Inflammatory macrophage (primary cell): ENCODE measurements at regions not wholly inside any gene's neighbourhood (a gene's known extent, or its start where the extent isn't known, plus 50 kb on each side); places are given as distances from the start of the nearest gene placed in this dataset.

Source experiments
- DNase-seq, 2 donors: peaks; one replicate each; pipeline ENCODE4 v3.0.0-alpha.2; 2020 to 2022

DNA sequence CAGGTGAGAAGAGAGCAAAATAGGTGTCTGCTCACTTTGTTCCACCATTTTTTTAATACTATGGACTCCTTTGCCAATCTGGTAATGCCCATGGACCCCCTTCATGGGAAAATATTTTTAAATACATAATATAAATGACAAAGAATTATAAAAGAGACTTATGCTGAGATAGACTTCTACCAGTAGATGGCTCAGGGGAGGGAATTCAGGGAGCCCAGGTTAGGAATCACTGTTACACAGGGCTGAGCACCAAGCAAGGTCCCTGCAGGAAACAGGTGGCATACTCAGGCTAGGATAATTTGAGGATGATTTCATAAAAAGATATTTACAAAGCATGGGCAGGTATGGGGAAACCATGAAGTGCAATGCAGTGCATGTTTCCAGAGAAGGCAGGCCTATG, 525.9 kb downstream of the FGF9 start:
- no peak for DNase-seq

DNA sequence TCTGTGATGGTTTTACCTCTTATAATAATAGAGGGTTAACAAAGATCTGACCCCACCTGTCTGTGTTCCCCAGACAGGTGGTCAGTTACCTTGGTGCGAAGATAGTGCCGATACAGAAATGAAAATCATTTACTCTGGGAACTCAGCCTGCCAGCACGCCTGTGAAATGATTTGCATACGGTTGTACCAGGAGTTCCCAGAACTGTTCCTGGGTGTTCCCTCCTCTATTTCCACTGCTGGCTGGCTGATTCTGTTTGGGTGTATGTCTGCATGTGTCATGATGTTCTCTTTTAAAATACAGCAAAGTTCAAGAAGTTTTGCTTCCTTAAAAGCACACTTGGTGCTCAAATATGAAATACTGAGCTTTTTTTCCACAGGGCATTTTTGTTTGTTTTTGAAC, 527.1 kb downstream of the FGF9 start:
- no peak for DNase-seq

DNA sequence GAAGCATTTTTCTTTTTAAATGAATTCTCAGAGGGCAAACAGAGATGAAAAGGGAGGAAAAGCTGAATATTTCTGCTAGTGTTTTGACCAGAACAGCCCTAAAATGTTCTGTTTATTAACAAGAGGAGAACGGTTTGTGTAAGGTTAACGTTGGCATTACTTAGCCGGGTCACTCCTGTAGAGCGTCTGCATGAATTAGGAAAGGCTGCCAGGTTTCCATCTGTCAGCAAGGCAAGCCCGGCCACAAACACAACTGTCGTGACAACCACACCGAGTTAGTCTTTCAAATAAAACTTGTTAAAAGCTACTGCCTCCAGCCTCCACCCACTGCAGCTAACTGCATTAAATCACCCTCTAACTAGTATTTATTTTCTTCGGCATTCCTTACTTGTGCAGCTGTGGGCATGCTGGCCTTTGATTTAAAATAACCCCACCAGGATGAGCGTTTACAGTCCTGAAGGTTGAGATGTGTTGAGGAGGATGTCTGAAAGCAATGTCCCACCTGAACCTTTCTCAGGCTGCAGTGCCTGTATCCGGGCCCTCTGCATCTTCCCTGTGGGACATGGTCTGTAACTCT, 527.9 kb downstream of the FGF9 start:
- no peak for DNase-seq

DNA sequence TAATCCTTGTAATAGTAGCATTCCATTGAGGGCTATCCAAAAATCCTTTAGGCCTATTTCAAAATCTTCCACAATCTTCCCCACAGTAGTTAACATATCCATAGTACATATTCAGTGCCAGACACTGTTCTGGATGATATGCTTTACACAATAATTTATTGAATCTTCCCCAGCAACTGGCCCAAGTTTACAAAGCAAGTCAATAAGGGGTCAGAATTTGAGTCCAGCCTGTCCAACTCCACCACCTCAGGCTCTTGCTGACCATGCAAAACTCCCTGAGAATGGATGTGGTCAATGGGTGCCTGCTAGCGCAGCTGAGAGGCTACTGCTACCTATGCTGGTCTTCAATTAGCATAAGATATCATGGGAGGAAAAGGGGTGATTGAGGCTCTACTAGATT, 529.6 kb downstream of the FGF9 start:
- no peak for DNase-seq

DNA sequence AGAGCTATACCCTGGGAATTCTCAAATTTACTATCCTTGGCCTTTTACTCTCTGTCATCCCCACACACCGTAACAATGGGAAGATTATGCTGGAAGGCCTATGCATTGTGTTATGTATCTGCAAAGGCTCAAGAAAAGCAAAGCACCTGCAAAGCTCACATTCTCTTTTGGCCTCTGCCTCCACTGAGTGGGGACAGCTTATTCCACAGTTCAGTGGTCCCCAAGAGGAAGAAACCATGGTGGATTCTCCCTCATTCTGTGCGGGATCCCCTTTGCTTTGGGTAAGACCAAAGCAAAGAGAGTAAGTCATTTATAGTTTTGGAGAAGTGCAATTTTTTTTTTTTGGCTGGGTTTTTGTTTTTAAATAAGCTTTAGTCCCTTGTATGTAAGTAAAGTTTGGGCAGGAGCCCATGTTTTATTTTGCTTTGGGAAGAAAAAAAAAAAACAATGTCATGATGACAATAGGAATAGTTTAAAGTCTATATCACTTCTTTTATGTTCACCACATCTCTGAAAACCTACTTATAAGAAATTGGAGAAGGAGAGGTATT, 530.6 kb downstream of the FGF9 start:
- DNase-seq: no peak

DNA sequence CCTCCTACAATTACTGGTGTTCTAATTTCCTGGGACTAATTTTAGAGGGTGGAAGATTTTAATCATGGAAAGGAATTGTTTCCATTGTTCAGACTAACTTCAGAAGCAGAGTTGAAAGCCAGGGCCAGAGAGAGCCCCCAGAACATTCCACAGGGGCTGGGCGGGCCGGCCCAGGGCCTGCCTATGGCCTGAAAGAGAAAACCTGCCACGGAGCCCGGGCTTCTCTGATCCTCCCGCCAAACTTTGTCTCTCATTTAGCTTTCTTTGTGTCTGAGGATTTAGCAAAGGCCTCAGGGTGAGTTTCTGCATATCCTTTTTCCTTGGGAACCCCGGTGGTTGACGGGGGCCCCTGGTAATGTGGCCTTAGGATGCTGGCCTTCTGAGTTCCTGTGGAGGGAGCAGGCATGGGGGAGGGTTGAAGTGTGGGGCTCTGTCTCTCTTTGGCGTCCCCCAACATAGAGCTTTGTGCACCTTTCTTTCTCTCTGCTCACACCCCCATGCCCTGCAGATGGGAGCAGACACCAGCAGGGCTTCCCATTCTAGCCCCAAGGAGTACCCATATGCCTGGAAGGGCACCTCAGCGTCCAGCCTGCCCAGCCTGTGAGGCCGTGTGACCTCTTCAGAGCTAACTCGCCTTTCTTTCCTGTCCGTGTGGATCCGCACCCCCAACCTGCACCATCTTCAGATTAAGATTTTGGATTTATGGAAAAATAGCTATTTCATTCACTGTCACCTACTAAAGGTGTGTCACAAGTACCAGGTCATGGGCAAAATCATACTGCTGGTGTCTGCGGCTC, 539.5 kb downstream of the FGF9 start:
- no peak for DNase-seq

DNA sequence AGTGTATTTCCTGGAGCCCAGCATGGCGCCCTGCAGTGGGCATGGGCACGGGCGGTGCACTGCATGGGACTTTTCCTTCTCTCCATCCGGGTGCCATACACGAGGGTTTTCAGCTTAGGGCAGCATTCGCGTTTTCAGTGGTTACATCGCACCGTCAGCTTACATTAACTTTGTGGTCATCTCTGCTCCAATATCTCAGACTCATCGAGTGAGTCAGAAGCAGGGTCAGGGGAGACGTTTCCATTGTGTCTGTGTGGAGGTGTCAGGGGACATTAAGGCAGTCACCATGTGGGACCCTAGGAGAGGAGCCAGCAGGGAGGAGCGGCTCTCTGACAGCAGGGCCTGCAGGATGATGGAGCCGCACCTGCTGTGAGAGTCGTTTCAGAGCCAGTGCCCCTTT, 541.0 kb downstream of the FGF9 start:
- no peak for DNase-seq

DNA sequence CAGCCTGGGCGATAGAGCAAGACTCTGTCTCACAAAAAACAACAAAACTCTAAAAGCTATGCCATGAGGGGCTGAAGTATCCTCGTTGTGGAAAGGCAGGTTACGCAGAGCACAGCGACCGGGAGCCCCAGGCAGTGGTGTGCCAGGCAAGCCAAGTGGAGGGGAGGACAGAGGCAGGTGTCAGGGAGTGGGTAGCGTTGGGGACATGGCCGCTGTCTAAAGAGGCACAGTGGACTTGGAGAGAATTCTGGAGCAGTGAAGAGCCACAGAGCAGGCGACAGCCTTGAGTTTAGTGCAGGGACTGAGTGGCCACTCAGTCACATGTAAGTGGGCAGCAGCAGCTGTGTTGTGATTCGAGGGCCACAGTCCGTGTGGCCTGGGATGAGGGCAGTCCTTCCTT, 541.7 kb downstream of the FGF9 start:
- no peak for DNase-seq

DNA sequence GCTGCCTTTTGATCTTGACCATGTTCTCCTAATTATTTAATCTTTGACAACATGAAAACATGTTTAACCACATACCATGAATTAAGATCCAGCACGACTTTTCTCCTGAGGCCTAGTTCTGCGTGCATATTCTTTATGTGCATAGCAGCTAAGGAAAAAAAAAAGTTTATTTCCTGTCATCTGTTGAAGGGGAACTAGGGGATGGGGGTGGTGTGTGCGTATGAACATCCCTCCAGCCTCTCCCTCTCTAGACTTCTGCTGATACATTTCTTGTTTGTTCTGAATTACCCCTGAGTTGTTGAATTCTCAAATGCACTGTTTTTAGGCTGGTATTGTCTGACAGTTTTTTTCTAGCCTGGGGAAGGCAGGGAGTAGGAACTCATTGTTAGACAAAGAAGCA, 543.3 kb downstream of the FGF9 start:
- peak in 1 of 2 donors; percentile 15 for DNase-seq

DNA sequence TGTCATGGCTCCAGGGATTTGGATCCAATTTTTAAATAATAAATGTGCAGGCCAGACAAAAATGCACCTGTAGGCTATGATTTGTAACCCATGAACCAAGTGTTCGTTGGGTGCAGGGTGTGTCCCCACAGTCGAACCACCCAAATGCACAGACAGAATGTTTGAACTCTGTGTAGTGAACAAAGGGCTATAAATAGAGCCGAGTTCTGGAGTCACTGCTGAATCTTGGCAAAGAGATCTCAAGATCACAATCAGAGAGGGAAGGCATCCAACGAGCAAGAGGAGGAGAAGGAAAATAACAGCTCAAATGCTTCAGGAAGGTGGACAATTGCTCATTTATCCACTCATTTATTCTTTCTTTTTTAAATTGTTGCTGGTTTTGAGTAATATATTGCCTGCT, 547.9 kb downstream of the FGF9 start:
- DNase-seq: no peak

DNA sequence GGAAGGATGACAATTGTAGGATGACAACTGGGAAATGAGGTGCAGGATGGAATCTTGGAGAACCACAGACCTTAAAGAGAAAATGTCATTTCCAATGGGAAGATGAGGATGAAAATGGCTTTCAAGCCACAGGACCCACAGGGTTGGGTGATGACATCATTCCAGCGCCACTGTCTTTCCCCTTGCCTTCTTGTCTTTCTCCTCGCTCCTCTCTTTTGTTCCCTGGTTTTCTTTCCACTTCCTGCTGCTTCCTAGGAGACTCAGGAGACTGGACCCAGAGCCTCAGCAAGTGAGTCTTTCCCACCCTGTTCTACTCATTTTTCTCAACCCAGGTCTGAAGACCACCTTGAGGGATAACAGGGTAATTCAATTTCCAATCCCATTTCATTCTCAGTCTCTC, 548.8 kb downstream of the FGF9 start:
- no peak for DNase-seq

DNA sequence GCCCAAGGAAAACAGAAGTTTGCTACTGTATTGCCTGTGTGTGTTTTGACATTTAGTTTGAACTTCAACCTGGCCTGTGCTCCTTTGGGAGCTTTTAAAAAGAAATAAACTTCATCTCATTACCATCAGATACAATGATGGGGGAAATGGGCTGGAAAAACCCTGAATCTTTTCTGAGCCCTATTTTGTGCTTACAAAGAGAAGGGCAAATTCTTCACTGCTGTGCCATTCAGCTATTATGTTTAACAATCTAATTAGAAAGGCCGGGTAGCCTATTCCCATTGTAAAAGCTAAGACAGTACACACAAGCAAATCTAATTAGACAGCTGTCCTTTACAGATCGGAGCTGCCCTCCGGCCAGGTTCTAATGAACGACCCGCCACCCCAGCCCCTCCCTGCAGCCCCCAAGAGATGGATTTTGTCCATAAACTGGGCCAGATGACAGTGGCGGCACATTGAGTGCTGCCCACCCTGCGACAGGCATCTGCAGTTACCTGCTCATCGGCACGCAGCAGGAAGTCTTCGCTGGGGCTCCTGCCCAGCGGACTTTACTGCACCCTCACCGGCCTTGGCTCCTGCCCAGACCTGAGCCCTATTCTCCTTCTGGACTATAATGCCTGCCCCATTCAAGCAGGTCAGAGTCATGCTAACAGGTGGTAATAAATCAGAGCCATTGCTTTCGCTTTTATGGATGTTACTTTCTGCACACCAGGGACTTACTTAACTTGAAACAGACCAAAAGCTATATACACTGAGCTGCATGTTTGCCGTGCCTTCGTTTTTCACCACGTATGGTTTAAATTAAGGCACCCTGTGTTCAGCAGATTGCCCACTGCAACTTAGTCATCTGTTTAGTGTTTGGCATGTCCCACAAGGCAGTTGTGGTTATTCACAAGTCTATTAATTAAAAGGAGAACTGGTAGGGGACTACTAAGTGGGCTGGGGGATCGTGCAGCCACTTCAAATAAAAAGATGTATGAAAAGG, 549.6 kb downstream of the FGF9 start:
- no peak for DNase-seq

DNA sequence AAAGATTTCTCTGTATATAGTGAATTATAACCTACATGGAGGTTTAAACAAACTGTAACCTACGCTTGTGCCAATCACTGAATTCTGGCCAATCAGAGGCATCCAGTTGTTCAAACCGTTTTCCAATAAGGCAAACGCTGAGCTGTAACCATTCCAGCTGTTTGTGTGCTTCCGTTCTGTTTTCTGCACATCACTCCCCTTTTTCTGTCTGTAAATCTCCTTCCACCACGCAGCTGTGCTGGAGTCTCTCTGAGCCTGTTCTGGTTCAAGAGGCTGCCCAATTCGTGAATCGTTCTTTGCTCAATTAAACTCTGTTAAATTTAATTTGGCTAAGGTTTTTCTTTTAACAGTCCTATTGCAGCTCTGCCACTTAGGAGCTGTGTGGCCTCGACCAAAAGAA, 552.5 kb downstream of the FGF9 start:
- no peak for DNase-seq

DNA sequence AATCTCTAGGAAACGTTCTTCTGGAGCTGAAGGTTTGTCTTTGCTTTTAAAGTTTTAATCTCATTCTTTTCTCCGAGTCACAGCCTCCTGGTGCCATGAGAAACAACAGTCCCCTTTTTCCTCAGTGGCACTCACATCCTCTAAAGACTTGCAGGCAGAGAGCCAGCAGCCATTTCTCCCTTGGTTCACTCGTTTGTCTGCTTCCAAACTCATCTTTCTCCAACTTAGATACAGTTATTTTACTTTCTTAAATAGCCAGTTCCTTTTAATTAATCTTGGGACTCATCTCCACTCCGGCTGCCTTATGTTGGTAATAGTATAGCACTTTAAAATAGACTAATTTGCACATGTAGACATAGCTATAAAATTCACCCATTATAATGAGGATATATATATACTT, 555.2 kb downstream of the FGF9 start:
- DNase-seq: no peak

DNA sequence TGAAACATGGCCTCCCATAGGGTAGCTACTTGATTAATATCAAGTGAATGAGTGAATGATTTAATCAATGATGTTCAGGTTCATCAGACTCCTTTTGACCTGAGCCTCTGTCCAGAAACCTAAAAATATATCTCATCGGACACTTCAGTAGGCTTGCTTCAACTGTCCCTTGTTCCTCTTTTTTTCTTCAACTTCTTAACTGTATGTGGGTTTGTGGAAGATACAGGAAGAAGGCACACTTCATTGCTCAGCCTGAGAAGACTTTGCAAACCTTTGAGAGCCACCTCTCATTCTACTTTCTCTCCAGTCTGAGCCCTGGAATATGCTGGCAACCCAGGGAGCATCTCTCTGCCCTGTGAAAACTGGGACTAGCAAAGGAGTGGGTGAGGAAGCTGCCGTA, 557.0 kb downstream of the FGF9 start:
- DNase-seq: peak in 1 of 2 donors; percentile 12

DNA sequence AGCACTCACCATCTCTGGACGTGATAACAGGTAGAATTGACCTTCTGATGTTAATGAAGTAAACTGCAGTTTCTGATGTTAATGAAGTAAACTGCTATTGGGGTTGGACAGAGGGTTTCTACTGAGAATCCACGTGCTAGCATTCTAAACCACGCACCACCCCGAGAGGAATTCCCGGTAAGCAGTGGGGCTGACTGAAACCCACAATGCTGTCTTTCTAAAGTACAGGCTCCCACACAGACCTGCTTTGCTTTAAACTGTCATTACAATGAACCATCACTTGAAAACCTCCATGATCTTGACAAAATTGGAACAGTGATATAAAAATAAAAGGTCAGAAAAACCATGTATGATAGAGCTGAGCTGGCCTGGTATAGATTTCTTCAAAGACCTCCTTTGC, 559.0 kb downstream of the FGF9 start:
- DNase-seq: no peak

DNA sequence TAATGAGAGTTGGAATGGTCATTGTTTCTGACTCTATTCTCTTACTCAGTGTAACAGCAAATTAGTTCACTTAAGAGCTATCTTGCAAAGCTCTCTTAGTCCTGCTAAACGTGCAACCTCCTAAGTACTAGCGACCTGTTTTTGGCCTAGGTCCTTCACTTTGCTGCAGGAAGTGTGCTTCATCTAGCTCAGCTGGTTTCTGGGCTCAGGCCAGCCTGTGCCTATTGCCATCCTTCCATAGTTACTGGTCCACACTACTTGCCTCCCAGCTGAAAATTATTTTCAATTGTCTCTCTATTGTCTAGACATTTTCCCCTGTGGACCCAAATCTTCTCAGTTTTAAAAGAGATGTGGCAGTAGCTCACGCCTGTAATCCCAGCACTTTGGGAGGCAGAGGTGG, 561.3 kb downstream of the FGF9 start:
- no peak for DNase-seq

DNA sequence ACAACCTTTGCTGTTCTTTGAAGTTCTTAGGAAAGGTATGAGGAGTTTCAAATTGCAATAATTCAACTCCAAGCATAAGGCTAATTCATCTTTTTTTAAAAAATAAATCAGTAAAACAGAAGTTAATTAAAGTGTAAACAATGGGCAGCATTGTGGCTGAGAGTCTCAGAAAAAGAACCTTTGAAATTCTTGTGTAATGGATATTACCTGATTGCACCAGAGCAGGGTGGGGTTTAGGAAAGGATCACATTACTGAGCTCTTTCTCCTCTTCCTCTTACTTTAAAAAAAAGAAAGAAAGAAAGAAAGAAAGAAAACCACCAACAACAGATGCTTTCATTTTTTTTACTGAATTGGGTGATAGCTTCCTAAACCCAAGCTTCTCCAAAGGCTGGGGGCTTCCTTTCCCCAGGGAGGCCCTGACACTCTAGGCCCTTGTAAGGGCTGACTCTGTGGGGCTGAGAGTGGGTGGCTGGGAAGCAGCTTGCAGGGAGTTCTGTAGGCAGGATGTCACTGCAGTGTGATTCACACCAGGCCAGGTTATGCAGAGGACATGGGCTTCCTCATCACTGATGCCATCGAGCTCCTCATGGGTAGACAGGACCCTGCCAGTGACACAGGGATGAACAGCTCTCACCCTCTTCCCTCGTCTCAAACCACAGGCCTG, 564.5 kb downstream of the FGF9 start:
- DNase-seq: peak; percentile 5 to 47

DNA sequence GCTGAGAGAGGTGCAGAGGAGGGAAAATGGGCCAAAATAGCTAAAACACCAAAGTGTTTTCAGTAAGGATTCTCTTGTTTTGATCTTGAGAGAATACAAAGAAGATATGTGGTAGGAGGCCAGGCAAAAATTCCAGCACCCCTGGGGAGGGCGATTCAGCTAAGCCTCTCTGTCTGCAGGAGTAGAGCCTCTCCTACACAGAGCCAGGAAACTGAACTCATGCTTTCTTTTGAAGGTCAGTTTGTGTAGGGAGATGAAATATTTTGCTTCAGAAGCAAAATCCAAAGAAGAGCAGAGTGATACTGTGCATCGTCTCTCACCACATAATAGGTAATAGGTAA, 565.0 kb downstream of the FGF9 start:
- no peak for DNase-seq

DNA sequence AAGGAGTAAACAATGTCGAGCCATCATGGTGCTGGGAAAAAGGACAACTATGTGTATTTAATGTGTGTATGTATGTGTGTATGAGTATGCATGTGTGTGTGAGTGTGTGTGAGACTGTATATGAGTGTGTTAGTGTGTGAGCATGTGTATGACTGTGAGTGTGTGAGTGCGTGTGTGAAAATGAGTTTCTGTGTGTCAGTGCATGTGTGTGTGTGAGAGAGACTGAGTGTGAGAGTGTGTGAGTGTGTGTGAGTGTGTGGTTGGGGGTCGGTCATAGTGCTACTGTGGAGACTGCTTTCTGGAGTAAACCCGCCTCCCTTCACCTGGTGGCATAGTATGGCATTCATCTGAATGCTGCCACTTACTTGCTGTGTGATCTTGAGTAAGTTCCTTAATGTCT, 567.4 kb downstream of the FGF9 start:
- DNase-seq: no peak

DNA sequence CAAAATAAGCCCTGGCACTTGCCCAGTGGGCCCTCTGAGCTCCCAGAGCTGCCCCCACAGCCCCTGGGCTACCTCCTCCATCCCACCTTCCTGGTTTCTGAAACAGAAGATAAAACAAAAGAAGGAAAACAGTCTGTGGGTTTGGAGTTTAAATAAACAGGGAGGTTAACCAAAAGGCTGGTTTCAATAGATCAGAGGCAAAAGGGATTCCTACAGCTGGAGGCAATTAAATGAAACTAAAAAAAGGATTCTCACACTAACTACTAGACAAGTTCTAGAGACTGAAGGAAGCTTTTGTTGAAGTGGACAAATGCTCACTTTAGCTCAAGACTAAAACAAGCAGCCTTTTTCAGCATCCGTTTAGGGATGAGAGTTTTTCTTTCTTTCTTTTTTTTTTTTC, 569.8 kb downstream of the FGF9 start:
- DNase-seq: no peak

DNA sequence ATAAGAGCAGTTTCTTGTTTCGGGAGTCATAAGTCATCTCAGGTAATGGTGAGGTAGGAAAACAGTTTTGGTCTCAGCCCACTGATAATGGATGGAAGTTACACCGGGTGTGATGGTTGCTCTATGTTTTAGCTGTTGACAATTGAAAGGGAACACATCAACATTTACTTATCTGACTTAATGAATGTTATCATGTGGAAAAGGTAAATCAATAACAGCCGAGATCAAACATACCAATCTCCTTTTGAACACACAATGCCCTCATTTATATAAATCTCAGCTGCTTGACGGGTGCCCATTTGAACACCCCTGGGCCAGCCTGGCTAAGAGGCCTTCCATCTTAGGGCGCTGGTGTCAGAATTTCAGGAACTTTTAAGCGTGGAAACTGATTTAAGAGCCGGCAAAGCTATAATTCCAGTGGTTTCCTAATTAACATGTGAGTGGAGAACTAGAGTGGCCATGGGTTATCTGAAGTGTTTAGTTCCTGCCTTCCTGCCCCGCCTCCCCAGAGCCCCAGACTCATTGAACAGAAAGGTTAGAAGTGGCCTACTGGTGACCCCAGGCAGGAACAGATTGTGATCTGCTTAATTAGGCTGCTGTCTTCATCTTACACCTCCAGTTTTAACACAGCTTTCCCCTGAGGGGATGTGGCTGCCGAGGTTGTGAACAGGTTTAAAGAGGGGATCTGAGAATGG, 572.7 kb downstream of the FGF9 start:
- DNase-seq: no peak
